ENCODE measurements at regions not wholly inside any gene's neighbourhood (a gene's known extent, or its start where the extent isn't known, plus 50 kb on each side); places are given as distances from the start of the nearest gene placed in this dataset.

- H3K9me3 ChIP-seq: no peaks in the 10 kb centered on the region
- intact Hi-C loops (cut with DNase I; ENCODE audit: low total_unique reads) (no loop called here), in situ Hi-C loops (cut with MboI; ENCODE audit: low pct_ligation_motif_present in 1 of 4, low pct_unique_long_range_greater_than_20kb in 1 of 4, low sequenced_read_pairs in 3 of 4) (no loop called here)
- 74 to 84% methylated on average over 10 to 16 of the region's 16 CpGs for WGBS, 2 donors (ENCODE audit: low coverage in 1 of 2)
- no peak overlapping the region for H3K27ac ChIP-seq
- no peaks in the 10 kb centered on the region for H3K27me3 ChIP-seq
- no peaks in the 10 kb centered on the region for H3K36me3 ChIP-seq
- H3K4me3 ChIP-seq: no peak overlapping the region
- no peaks in the 10 kb centered on the region for H3K4me1 ChIP-seq
- no peak for DNase-seq
- TF ChIP-seq EP300 (IDR thresholded peaks at IDR 0.05; ENCODE audit: low read depth) (no peak), POLR2AphosphoS5 (IDR thresholded peaks at IDR 0.05) (no peak), POLR2A (IDR thresholded peaks at IDR 0.05) (no peak)
- TF ChIP-seq, protein P1, sequence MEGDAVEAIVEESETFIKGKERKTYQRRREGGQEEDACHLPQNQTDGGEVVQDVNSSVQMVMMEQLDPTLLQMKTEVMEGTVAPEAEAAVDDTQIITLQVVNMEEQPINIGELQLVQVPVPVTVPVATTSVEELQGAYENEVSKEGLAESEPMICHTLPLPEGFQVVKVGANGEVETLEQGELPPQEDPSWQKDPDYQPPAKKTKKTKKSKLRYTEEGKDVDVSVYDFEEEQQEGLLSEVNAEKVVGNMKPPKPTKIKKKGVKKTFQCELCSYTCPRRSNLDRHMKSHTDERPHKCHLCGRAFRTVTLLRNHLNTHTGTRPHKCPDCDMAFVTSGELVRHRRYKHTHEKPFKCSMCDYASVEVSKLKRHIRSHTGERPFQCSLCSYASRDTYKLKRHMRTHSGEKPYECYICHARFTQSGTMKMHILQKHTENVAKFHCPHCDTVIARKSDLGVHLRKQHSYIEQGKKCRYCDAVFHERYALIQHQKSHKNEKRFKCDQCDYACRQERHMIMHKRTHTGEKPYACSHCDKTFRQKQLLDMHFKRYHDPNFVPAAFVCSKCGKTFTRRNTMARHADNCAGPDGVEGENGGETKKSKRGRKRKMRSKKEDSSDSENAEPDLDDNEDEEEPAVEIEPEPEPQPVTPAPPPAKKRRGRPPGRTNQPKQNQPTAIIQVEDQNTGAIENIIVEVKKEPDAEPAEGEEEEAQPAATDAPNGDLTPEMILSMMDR (IDR thresholded peaks at IDR 0.05): no peak
Observed at GRCh38 chr10:130742941-130743675, 568.4 kb downstream of the TCERG1L start.

GRCh38 chr10:130743751-130744271 is 567.7 kb downstream of the TCERG1L start:
- no peaks in the 10 kb centered on the region for H3K27me3 ChIP-seq
- H3K9me3 ChIP-seq: no peaks in the 10 kb centered on the region
- no peak for DNase-seq
- no peak overlapping the region for H3K27ac ChIP-seq
- H3K36me3 ChIP-seq: no peaks in the 10 kb centered on the region
- no peak overlapping the region for H3K4me3 ChIP-seq
- no peaks in the 10 kb centered on the region for H3K4me1 ChIP-seq
- TF ChIP-seq, protein P1 (IDR thresholded peaks at IDR 0.05): no peak
- TF ChIP-seq POLR2AphosphoS5 (IDR thresholded peaks at IDR 0.05): no peak
- TF ChIP-seq EP300 (IDR thresholded peaks at IDR 0.05; ENCODE audit: low read depth): no peak
- TF ChIP-seq POLR2A (IDR thresholded peaks at IDR 0.05): no peak
- 88% methylated on average over 10 of the region's 10 CpGs; no CpG with 5 or more reads in 1 of the 2 donors for WGBS, 2 donors (ENCODE audit: low coverage in 1 of 2)
- intact Hi-C loops (cut with DNase I; ENCODE audit: low total_unique reads): no loop called here
- in situ Hi-C loops (cut with MboI; ENCODE audit: low pct_ligation_motif_present in 1 of 4, low pct_unique_long_range_greater_than_20kb in 1 of 4, low sequenced_read_pairs in 3 of 4): no loop called here

DNA sequence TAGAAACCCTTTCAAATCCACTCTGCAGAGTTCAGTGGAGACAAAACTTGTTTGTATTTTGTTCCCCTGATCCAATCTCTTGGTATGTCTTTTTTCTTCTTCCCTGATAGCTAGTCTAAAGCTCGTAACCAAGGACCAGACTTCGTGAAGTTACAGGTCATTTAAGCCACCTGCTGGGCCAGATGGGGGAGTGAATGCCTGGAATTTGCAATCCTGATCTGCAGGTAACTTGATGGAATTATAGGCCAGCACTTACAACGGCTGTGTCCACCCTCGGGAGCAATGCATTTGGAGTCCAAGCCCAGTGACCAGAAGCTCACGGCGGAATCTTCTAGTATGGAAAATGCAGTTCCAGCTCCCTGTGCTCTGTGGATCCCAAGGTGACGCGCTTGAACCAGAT is 566.9 kb downstream of the TCERG1L start:
- no peak overlapping the region for H3K27ac ChIP-seq
- no peak overlapping the region for H3K4me3 ChIP-seq
- DNase-seq: no peak
- 68% methylated on average over 8 of the region's 8 CpGs; no CpG with 5 or more reads in 1 of the 2 donors for WGBS, 2 donors (ENCODE audit: low coverage in 1 of 2)
- H3K9me3 ChIP-seq: no peaks in the 10 kb centered on the region
- H3K4me1 ChIP-seq: no peaks in the 10 kb centered on the region
- TF ChIP-seq POLR2AphosphoS5 (IDR thresholded peaks at IDR 0.05) (no peak), EP300 (IDR thresholded peaks at IDR 0.05; ENCODE audit: low read depth) (no peak), POLR2A (IDR thresholded peaks at IDR 0.05) (no peak)
- TF ChIP-seq, protein P1 (IDR thresholded peaks at IDR 0.05): no peak
- intact Hi-C loops (cut with DNase I; ENCODE audit: low total_unique reads): no loop called here
- in situ Hi-C loops (cut with MboI; ENCODE audit: low pct_ligation_motif_present in 1 of 4, low pct_unique_long_range_greater_than_20kb in 1 of 4, low sequenced_read_pairs in 3 of 4): no loop called here
- no peaks in the 10 kb centered on the region for H3K27me3 ChIP-seq
- H3K36me3 ChIP-seq: no peaks in the 10 kb centered on the region

- no peaks in the 10 kb centered on the region for H3K36me3 ChIP-seq
- no peaks in the 10 kb centered on the region for H3K4me1 ChIP-seq
- no peaks in the 10 kb centered on the region for H3K27me3 ChIP-seq
- no peak overlapping the region for H3K4me3 ChIP-seq
- no peak for DNase-seq
- no peak for TF ChIP-seq EP300 (IDR thresholded peaks at IDR 0.05; ENCODE audit: low read depth)
- TF ChIP-seq POLR2A (IDR thresholded peaks at IDR 0.05): no peak
- no peak for TF ChIP-seq POLR2AphosphoS5 (IDR thresholded peaks at IDR 0.05)
- TF ChIP-seq, protein P1 (IDR thresholded peaks at IDR 0.05): no peak
- no peaks in the 10 kb centered on the region for H3K9me3 ChIP-seq
- 55% methylated on average over 5 of the region's 5 CpGs; no CpG with 5 or more reads in 1 of the 2 donors for WGBS, 2 donors (ENCODE audit: low coverage in 1 of 2)
- in situ Hi-C loops (cut with MboI; ENCODE audit: low pct_ligation_motif_present in 1 of 4, low pct_unique_long_range_greater_than_20kb in 1 of 4, low sequenced_read_pairs in 3 of 4) (no loop called here), intact Hi-C loops (cut with DNase I; ENCODE audit: low total_unique reads) (no loop called here)
- no peak overlapping the region for H3K27ac ChIP-seq
Observed at GRCh38 chr10:130745251-130745650, 566.3 kb downstream of the TCERG1L start.
